ENCODE measurements at regions not wholly inside any gene's neighbourhood (a gene's known extent, or its start where the extent isn't known, plus 50 kb on each side); places are given as distances from the start of the nearest gene placed in this dataset.
"Not testable (repeated sequence)": the region's sequence is repeated elsewhere in the genome, so short reads cannot be mapped to it uniquely, and the experiment has no call there.

DNA sequence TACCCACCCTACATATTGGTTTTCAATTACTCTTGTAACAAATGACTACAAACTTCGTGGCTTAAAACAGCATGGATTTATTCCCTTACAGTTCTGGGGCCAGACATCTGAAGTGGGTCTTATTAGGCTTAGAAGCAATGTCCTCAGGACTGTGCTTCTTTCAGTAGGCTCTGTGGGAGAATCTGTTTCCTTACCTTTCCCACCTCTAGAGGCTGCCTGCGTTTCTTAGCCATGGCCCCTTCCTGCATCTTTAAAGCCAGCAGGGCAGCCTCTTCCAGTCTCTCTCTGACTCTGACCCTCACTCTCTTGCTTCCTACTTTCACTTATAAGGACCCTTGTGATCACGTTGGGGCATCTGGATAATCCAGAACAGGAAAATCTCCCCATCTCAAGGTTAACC lies 252.5 kb upstream of the PGRMC2 start:
- no peak for DNase-seq (ENCODE audit: low read depth, low spot score)
- Histone ChIP-seq H3K27ac (ENCODE audit: low read depth, low read length) (no peak overlapping the region), H3K4me3 (ENCODE audit: low read depth, low read length) (no peak overlapping the region), H3K27me3 (ENCODE audit: control insufficient read depth, insufficient read depth, low read length) (no peaks in the 10 kb centered on the region), H3K9me3 (ENCODE audit: control insufficient read depth, insufficient read depth, low read length) (peaks cover 10% of the 10 kb centered on the region; the same call in 1 of the 2 replicates)
- ChIA-PET POLR2A (no interaction called here), CTCF (no interaction called here)
- TF ChIP-seq, protein P1, sequence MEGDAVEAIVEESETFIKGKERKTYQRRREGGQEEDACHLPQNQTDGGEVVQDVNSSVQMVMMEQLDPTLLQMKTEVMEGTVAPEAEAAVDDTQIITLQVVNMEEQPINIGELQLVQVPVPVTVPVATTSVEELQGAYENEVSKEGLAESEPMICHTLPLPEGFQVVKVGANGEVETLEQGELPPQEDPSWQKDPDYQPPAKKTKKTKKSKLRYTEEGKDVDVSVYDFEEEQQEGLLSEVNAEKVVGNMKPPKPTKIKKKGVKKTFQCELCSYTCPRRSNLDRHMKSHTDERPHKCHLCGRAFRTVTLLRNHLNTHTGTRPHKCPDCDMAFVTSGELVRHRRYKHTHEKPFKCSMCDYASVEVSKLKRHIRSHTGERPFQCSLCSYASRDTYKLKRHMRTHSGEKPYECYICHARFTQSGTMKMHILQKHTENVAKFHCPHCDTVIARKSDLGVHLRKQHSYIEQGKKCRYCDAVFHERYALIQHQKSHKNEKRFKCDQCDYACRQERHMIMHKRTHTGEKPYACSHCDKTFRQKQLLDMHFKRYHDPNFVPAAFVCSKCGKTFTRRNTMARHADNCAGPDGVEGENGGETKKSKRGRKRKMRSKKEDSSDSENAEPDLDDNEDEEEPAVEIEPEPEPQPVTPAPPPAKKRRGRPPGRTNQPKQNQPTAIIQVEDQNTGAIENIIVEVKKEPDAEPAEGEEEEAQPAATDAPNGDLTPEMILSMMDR (IDR thresholded peaks at IDR 0.05; ENCODE audit: low read depth, low read length), result no peak

DNA sequence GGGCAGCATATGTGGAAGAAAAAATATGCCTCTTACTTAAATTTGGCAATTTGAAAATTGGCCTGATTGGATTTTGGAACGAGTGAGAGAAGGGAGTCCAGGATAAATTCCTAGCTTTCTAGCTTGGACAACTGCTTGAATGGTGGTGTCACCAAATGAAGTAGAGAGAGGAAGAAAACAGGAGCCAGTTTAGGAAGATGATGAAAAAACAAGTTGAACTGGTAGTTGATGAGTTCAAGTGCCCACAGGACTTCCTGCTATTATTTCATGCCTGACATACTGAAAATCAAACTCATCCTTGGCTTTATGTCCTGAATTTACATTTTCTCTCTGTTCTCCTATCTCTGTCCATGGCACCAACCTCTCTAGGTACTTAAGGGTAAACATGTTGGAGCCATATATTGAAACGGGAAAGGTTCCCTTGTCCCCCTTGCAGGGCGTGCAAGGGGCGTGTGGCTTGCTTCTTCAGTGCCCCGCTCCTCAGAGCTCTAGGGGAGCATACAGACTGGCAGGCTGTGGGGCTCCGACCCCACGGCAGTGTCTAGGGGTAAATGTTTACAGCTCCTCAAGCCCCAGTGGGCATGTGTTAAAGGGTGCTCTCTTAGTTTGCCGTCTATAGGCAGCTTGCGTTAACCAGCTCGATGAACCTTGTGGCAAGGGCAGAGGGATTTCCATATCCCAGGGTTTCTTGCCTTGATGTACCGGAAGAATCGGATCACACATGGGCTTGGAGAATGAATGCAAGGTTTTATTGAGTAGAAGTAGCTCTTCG lies 250.7 kb upstream of the PGRMC2 start:
- H3K27ac ChIP-seq (ENCODE audit: low read depth, low read length), result no peak overlapping the region
- peaks cover 11% of the 10 kb centered on the region; the same call in 1 of the 2 replicates for H3K9me3 ChIP-seq (ENCODE audit: control insufficient read depth, insufficient read depth, low read length)
- ChIA-PET POLR2A (interaction anchor here (1.3 kb wide), 1 partner anchor 15 kb away, joined by 3 read pairs; no protein-coding TSS in a partner anchor), CTCF (no interaction called here)
- no peak overlapping the region for H3K4me3 ChIP-seq (ENCODE audit: low read depth, low read length)
- TF ChIP-seq, protein P1 (IDR thresholded peaks at IDR 0.05; ENCODE audit: low read depth, low read length), result no peak
- H3K27me3 ChIP-seq (ENCODE audit: control insufficient read depth, insufficient read depth, low read length), result no peaks in the 10 kb centered on the region
- no peak for DNase-seq (ENCODE audit: low read depth, low spot score)

DNA sequence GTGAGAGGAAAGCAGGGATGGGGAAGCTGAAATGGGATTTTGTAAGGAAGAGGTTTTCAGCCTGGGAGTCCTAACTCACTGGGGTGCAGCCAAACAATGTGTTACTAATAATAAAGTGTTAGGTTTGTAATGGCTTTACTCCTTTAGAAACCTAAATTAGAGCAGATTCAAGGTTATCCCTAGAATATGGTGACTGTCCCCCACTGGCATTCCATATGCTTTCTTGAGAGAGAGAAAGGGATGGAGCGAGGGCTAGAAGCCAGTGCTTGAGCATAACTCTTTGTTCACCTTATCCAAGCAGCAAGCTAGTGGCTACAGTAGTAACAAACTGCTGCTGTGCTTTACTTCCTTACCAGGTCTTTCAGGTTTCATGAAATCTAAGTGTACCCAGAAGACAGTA lies 249.1 kb upstream of the PGRMC2 start:
- H3K9me3 ChIP-seq (ENCODE audit: control insufficient read depth, insufficient read depth, low read length), result peaks cover 11% of the 10 kb centered on the region; the same call in 1 of the 2 replicates
- H3K27me3 ChIP-seq (ENCODE audit: control insufficient read depth, insufficient read depth, low read length), result no peaks in the 10 kb centered on the region
- no peak for DNase-seq (ENCODE audit: low read depth, low spot score)
- TF ChIP-seq, protein P1 (IDR thresholded peaks at IDR 0.05; ENCODE audit: low read depth, low read length), result no peak
- H3K4me3 ChIP-seq (ENCODE audit: low read depth, low read length), result no peak overlapping the region
- no peak overlapping the region for H3K27ac ChIP-seq (ENCODE audit: low read depth, low read length)
- POLR2A ChIA-PET, result no interaction called here
- CTCF ChIA-PET, result interaction anchor here (2.0 kb wide), 1 partner anchor 327 kb away, joined by 8 read pairs; no protein-coding TSS in a partner anchor

DNA sequence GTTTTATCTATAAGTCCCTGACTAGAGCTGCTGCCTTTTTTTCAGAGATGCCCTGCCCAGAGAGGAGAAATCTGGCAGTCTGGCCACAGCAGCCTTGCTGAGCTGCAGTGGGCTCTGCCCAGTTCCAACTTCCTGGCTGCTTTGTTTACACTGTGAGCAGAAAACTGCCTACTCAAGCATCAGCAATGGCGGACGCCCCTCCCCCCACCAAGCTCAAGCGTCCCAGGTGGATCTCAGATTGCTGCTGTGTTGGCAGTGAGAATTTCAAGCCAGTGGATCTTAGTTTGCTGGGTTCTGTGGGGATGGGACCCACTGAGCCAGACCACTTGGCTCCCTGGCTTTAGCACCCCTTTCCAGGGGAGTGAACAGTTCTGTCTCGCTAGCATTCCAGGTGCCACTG lies 247.9 kb upstream of the PGRMC2 start:
- CTCF ChIA-PET; DNase-seq (ENCODE audit: low read depth, low spot score); H3K27me3 ChIP-seq (ENCODE audit: control insufficient read depth, insufficient read depth, low read length); H3K27ac ChIP-seq (ENCODE audit: low read depth, low read length); POLR2A ChIA-PET; H3K4me3 ChIP-seq (ENCODE audit: low read depth, low read length): not testable (repeated sequence)
- peaks cover 11% of the 10 kb centered on the region; the same call in 1 of the 2 replicates for H3K9me3 ChIP-seq (ENCODE audit: control insufficient read depth, insufficient read depth, low read length)

DNA sequence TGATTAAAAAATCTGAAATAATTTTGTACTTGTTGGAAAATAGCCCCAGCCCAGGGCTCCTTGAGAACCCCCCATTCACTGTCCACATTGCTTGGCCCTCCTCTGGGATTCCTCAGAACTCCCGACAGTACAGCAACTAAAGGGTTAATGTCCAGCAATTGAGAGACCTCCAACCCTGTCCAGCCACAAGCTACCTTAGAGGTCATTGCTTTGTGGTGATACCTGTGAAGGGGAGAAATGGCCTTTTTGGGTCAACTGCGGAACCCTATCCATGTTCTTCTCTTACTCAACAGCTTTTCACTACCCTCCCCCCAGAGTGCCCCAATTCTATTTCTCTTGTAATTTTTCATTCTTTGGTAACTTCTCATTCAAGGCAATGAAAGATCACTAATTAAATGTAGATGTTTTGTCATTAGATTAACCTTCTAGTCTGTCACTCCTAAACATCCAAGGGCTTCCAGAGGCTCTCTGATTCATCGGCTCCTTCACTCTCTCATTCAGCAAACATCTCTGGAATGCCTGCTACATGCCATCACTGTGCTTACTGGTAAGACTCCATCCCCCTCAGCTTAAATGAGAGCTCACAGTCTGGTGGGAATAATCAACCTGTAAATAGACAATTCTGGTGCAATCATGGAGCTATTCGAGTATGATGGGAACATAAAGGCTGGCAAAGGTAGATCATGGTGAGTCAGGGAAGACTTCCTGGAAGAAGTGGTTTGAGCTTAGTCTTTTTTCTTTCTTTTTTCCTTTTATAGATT lies 241.4 kb upstream of the PGRMC2 start:
- CTCF ChIA-PET, result interaction anchor here (1.3 kb wide), 1 partner anchor 46 kb away, joined by 3 read pairs; no protein-coding TSS in a partner anchor
- peak; percentile 91 for DNase-seq (ENCODE audit: low read depth, low spot score)
- TF ChIP-seq, protein P1 (IDR thresholded peaks at IDR 0.05; ENCODE audit: low read depth, low read length), result no peak
- no peaks in the 10 kb centered on the region for H3K9me3 ChIP-seq (ENCODE audit: control insufficient read depth, insufficient read depth, low read length)
- H3K27me3 ChIP-seq (ENCODE audit: control insufficient read depth, insufficient read depth, low read length), result no peaks in the 10 kb centered on the region
- peak overlapping the region; percentile 88 for H3K27ac ChIP-seq (ENCODE audit: low read depth, low read length)
- POLR2A ChIA-PET, result interaction anchor here (0.6 to 2.2 kb wide), 4 partner anchors 11 to 294 kb away, joined by 3 to 18 read pairs (median 7); no protein-coding TSS in a partner anchor
- no peak overlapping the region for H3K4me3 ChIP-seq (ENCODE audit: low read depth, low read length)

All from AG04450 (cell line).